ENCODE measurements at regions not wholly inside any gene's neighbourhood (a gene's known extent, or its start where the extent isn't known, plus 50 kb on each side); places are given as distances from the start of the nearest gene placed in this dataset.

DNA sequence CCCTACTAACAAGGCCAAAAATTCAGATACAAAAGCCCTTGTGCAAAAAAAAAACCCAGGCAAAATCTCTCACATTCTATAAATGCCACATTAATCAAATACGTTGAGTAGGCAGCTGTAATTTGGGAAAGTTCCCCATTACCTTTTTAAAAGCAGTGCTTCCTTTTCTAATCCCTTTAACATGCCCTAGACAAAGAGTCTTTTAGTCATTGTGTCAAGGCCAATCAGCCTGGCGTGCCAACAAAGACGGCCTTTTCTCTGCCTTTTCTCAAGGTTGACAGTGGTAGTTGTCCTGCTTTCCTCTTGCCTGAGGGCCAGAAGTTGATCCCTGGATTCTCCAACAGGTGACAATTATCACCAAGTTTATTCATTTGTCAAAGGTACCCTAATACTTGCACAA, 62.5 kb upstream of the METAP2 start:
- POLR2A ChIA-PET: no interaction called here
- TF ChIP-seq, protein P1, sequence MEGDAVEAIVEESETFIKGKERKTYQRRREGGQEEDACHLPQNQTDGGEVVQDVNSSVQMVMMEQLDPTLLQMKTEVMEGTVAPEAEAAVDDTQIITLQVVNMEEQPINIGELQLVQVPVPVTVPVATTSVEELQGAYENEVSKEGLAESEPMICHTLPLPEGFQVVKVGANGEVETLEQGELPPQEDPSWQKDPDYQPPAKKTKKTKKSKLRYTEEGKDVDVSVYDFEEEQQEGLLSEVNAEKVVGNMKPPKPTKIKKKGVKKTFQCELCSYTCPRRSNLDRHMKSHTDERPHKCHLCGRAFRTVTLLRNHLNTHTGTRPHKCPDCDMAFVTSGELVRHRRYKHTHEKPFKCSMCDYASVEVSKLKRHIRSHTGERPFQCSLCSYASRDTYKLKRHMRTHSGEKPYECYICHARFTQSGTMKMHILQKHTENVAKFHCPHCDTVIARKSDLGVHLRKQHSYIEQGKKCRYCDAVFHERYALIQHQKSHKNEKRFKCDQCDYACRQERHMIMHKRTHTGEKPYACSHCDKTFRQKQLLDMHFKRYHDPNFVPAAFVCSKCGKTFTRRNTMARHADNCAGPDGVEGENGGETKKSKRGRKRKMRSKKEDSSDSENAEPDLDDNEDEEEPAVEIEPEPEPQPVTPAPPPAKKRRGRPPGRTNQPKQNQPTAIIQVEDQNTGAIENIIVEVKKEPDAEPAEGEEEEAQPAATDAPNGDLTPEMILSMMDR (IDR thresholded peaks at IDR 0.05; ENCODE audit: control extremely low read depth, extremely low read depth, low read depth, missing control alignments): no peak
- CTCF ChIA-PET: interaction anchor here (1.2 kb wide), 1 partner anchor 26 kb away, joined by 3 read pairs; no protein-coding TSS in a partner anchor
- DNase-seq (ENCODE audit: extremely low spot score): no peak

DNA sequence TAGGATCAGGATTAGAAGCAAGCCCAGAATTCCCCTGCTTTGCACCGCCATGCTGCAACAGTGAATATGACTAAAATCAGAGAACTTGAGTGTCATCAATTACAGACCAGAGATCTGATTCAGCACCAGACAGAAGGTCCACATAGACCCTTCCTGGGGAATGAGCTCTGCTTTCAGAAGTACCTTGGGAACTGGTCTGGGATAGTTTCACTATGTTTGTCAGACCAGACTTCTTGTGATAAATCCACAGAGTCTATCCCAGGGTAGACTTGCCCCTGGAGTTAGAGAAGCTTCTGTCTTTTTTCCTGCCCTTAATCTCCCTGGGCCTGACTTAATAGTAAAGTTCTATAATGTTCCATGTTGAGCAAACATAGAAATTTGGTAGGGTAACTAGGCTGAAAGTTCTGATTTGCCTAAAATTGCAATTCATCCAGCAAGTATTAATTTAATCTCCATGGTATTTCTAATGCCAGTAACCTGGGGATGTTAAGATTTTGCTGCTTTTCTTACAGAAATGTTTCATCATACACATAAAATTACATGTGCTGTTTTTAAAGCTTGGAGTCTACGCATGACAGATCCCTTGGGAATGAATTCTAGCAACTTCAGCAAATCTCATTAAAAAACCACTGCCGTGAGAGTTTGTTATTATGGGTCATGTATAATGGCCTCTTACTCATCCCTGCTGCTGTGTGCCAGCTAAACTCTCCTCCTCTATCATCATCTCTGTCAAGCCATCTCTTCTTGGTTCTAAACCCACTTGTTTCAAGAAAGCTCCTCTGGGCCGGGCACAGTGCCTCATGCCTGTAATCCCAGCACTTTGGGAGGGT, 61.3 kb upstream of the METAP2 start:
- TF ChIP-seq, protein P1 (IDR thresholded peaks at IDR 0.05; ENCODE audit: control extremely low read depth, extremely low read depth, low read depth, missing control alignments): no peak
- no peak for DNase-seq (ENCODE audit: extremely low spot score)
- CTCF ChIA-PET: interaction anchor here (0.9 to 1.4 kb wide), 3 partner anchors 22 to 34 kb away, joined by 3 read pairs; no protein-coding TSS in a partner anchor
- POLR2A ChIA-PET: no interaction called here

DNA sequence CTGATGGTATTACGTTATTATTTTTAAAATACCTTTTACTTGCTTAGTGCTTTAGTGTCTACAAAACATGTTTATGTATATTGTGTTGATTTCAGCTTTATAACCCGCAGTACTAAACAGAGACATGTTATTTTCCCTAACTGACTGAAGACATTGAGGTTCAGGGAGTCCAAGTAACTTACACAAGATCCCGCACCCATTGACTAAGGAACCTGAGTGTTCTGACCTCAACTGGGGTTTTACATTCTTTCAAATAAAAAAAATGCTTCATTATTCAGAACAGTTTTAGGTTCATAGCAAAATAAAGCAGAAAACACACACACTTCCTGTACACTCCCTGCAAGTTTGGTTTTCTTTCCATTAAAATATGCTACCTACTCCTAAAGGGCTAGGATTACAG, 60.4 kb upstream of the METAP2 start:
- POLR2A ChIA-PET: no interaction called here
- DNase-seq (ENCODE audit: extremely low spot score): no peak
- CTCF ChIA-PET: interaction anchor here (1.1 kb wide), 1 partner anchor 9 kb away, joined by 3 read pairs; no protein-coding TSS in a partner anchor
- TF ChIP-seq, protein P1 (IDR thresholded peaks at IDR 0.05; ENCODE audit: control extremely low read depth, extremely low read depth, low read depth, missing control alignments): no peak

DNA sequence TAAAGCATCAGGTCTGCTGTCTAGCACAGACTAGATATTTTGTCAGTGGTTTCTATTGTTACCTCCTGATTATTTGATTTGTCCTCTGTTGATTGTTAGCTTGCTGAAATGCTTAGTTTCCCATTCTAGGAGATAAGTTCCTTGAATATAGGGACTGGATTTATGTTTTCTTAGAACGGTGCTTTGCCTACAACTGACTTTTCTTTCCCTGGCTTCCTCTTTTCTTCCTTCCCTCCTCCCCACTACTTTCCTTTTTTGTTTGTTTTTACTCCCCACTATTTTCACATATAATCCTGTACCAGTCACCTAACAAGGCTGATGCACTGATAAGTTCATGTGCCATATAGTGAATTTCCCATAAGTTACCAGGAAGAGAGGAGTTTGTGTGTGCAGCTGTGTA, 58.5 kb upstream of the METAP2 start:
- CTCF ChIA-PET: no interaction called here
- no peak for DNase-seq (ENCODE audit: extremely low spot score)
- POLR2A ChIA-PET: no interaction called here
- TF ChIP-seq, protein P1 (IDR thresholded peaks at IDR 0.05; ENCODE audit: control extremely low read depth, extremely low read depth, low read depth, missing control alignments): no peak

DNA sequence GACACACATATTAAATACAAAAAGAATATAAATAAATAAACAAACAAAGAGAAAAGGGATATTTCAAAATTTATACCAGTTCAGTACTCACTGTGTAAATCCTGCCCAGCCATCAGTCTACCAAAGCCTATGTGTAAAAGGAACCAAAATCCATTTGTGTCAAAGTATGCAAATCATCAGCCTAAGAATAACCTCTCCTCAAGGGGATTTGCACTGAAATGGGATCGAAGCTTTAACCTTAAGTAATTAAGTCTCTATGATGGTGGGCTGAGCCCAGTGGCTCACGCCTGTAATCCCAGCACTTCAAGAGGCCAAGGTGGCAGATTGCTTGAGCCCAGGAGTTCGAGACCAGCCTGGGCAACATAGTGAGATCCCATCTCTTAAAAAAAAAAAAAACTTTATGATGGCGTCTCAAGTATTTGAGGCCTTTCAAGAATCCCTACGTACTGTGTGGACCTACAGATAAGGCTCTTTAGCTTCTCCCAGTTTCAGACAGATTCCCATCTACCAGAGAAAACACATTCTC, 57.8 kb upstream of the METAP2 start:
- CTCF ChIA-PET: no interaction called here

DNA sequence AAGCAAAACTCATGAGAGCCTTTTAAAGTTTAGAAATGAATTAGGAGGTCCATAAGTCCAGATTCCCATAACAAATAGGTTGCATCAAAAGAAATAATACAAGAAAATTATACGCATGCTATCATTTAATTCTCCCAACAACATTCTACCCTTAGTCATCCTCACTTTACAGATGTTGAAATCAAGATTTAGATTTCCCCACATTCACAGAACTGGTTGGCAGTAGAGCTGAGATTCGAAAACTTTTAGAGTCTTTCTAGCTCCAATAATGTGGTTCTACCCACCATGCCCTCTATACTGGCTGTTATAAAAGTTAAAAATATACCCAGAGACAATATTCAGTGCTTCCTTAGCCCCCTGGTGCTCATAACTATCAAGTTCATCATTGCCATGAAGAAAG, 56.6 kb upstream of the METAP2 start:
- TF ChIP-seq, protein P1 (IDR thresholded peaks at IDR 0.05; ENCODE audit: control extremely low read depth, extremely low read depth, low read depth, missing control alignments): no peak
- ChIA-PET POLR2A (no interaction called here), CTCF (no interaction called here)
- DNase-seq (ENCODE audit: extremely low spot score): no peak

More for the DNA sequence above, 57.8 kb upstream of the METAP2 start:
- no peak for DNase-seq (ENCODE audit: extremely low spot score)
- TF ChIP-seq, protein P1 (IDR thresholded peaks at IDR 0.05; ENCODE audit: control extremely low read depth, extremely low read depth, low read depth, missing control alignments): no peak
- POLR2A ChIA-PET: no interaction called here
